HG03439 (cell line): ENCODE measurements at regions not wholly inside any gene's neighbourhood (a gene's known extent, or its start where the extent isn't known, plus 50 kb on each side); places are given as distances from the start of the nearest gene placed in this dataset.

Source experiments
- ATAC-seq: cut with Tn5 transposase; IDR thresholded peaks from one replicate; pipeline ENCODE4 v1.9.1; 2021; ENCODE audit warnings: mild to moderate bottlenecking, moderate library complexity; ENCODE audit not compliant: unreplicated experiment

DNA sequence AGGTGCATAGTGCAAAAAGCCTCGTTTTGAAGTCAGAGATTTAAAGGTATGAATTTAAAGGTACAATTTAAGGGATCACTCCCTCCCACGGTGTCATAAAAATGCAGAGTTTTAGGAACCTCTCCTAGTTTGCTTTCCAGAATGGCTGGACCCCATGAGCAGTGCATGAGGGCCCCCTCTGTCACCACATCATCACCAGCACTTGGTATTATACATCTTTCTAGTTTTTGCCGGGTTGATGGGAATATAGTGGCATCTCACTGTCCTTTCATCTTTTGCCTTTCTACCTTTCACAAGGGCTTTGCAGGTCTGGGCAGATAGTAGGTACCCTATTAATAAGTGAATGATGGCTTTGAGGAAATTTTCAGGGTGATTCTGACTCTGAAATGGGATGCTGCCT, 103.6 kb upstream of the AGBL1 start:
- ATAC-seq: no peak

DNA sequence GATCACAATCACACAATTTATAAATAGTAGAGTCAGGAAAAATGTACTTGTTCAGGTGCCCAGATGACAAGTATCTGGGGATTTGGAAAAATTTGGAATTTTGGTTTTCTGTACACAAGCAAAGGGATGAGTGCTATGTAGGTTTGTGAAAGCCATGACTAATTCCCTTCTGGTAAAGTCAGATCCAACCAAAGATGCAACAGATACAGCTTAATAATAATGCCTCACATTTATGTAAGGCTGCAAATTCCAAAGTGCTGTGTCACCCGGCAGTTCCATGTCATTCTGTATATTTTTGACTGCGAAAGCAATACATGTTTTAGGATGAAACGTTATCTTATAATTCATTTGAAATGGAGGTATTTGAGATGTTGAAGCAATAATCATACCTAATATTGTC, 102.7 kb upstream of the AGBL1 start:
- ATAC-seq: no peak

DNA sequence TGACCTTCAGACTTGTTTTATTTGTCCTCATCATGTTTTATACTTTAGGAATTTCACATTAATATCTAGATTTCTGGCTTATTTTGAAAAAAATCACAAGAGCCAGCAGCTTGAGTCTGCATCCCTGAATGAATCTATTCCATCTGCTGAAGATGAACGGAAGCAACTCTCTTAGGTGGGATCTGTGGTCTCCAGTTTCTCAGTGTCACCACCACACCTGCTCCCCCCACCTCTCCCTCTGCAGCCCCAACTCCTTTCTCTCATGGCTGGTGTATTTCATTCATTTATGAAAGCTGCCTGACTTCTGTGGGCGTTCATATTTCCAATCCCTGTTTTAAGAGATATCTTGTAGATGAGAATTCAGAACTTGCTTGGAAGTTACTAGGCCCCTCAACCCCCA, 102.1 kb upstream of the AGBL1 start:
- ATAC-seq: no peak

DNA sequence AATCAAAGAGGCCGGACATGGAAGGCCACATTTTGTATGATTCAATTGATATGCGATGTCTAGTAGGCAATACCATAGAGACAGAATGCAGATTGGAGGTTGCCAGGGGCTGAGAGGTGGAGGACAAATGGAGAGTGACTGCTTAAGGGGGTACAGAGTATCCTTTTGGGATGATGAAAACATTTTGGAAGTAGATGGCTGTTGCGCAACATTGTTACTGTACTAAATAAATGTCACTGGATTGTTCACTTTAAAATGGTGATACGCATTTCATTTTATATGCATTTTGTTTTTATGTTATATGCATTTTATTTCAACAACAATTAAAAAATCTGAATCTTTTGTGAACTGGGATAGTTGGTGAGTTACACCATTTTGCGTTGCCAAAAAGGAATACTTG, 99.7 kb upstream of the AGBL1 start:
- no peak for ATAC-seq

DNA sequence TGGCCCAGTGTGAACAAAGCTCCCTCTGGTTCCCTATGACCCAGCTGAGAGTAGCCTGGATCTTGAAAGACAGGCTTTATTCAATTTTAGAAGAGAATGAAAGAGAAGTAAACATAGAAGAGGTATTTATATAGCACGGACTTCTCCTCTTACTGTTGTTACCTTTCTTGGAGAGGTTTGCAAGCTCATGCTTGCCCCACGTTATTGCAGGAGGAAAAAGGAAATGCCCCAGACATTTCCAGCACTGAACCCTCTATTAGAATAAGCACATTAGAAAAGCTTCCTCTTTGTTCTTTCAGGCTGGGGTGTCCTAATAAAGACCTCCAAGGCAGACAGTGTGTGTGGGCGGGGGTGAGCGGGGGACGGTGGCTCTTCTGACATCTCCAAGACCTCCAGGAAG, 98.7 kb upstream of the AGBL1 start:
- no peak for ATAC-seq

DNA sequence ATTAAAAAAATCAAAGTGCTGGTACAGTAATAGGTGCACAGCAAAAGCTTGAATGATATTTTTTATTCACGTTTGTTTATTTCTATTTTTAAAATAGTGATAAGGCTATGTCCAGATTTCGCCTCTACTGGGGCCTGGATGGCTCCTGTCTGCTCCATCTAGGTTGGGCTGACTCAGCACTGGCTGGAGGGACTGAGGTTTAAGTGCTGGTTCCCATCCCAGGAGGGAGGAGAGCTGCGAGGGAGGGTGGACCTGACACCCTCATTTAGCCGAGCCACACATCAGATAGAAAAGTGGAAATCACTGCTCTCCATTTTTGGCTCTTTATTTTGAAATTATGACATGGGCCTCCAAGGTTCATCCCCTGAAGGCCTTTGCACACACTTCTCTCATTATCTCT, 95.4 kb upstream of the AGBL1 start:
- ATAC-seq: no peak

DNA sequence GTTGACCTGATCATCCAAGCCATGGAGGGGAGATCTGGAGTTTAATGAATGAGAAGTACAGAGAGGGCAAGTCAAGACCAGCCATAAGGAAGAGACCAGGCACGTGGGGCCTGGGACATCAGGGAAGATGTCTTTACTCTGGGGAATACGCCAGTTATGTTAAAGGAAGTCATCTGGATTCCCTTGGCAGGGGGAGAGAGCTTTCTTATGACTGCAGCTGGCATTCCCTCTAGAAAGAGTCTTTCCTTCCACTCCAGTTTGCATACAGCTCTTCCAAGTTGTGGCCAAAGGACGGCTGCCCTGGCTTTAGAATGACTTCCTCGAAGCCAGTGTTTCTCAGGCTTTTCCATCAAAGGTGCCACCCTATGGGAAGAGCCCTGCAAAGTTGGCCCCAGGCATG, 93.6 kb upstream of the AGBL1 start:
- no peak for ATAC-seq

DNA sequence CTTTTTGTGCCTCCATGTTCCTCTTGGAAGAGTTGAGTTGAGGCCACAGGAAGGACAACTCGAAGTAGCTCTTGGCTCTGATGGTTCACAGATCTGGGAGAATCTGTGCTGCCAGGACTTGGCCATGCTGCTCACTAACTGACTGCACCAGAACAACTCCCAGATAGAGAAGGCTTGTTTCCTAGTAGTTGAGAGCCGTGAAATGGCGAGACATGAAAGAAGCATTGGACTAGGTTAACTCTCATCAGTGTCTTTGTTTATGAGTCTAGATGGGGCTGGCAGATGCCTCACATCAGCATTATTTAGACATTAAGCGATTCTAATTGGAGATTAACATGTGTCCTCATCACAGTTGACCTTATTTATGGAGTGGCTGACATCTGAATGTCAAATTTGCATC, 92.9 kb upstream of the AGBL1 start:
- no peak for ATAC-seq

DNA sequence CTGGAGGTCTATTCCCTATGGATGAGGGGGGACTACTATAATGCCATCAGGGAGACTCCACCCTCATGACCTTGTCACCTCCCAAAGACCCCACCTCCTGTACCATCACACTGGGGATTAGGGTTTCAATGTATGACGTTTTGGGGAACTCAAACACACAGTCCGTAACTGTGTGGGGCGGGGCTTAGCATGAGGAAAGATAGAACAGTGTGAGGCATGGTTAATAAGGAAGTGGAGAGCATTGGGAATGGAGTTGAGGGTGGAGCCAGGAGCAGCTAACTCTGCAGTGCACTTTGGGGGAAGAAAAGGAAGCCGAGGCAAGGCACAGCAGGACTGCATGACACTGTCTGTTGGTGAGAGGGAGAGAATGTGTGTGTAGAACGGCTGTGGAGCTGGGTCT, 90.9 kb upstream of the AGBL1 start:
- ATAC-seq: no peak

DNA sequence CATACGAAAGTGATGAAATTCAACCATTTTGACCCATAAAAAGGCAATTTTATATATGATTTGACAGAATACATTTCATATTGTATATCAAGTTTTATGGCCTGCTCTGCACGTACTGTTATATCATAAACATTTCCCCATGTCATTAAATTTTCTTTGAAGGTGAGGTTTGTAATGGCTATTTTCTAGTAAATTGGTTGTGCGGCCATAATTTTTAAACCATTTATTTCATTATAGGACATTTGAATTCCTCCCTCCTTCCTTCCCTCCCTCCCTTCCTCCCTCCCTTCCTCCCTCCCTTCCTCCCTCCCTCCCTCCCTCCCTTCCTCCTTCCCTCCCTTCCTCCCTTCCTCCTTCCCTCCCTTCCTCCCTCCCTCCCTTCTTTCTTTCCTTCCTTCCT, 87.4 kb upstream of the AGBL1 start:
- ATAC-seq: no peak

DNA sequence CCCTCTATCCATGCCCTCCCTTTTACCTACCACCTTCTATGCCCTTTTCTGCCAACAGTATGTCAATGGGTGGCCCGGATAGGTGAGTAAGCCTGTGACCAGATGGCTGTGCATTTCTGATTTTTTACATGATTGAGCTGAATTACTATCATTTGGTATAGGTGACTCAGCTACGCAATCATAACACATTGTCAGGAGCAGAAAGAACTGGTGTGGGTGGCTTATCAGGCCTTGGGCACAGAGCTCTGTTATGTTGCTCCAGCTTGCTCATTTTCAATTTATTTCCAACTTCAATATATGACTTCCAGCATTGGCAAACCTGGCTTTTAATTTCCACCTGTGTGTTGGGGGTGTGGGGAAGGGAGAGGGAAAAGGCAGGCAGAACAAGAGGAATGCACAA, 86.6 kb upstream of the AGBL1 start:
- ATAC-seq: no peak

DNA sequence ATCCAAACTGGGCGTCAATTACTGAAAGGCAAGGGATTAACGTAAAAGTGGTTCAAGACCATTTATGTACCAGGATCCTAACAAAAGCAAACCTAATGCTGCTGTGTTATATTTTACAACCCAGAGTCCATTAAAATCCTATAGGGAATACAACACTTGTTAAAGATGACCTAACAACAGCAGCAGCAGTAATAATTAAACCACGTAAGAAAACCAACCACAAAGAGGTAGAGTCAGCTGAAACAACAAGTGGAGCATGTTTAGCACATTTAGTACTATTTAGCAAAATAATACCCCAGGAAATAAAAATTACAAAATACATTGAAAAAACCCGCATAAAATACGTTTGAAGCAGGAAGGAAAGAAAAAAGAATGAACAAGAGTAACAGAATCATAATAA, 82.1 kb upstream of the AGBL1 start:
- ATAC-seq: no peak

DNA sequence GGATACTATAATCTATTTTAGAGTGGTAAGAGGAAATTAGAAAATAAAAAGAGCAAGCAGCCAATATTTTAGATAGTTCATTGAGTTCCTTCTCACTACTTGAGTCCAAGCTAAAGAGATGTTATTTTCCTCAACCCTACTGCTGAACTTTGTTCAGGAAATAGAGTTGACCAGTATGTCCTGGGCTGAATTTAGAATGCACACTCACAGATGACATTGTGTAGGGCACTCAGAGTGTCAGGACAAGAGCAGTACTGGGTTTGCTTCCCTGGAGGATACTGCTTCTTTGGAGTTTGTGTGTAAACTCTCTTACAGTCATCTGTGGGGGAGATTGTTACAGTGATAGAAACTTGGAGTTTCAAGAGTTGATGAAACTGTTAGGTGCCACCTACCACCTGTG, 80.0 kb upstream of the AGBL1 start:
- ATAC-seq: no peak

DNA sequence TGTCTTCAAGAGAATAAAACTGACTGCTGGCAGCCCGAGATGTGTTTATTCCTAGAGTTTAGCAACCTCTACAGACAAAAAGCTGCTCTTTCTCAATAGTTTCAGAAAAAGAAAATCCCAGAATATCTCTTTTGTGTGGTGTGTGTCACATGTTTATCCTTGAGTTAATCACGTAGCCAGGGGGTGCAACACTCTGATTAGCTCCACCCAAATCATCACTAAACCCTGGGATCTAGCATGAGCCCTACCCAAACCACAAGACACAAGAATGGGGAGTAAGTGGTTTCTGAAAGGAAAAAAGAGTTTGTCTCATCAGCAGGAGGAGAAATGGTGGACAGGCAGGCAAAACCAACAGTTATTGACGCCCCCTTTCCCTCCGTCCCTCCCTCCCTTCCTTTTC, 78.5 kb upstream of the AGBL1 start:
- ATAC-seq: no peak

DNA sequence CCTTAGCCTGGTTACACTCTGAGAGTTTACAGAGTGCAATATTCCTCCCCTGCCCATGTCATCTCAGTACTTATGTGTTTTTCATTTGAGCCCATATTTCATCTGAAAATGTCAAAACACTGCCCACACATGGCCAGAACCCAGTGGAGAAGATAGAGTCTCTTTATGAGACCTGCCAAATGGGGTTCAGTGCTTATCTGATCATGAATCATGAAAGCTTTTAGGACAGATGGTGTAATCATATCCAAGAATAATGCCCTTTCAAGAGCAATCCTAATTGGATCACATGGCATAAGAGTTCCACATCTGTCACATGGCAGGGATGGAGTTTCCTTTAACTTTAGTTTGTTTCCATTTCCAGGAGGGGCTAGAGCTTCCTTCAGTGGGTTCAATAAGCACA, 77.2 kb upstream of the AGBL1 start:
- ATAC-seq: no peak

DNA sequence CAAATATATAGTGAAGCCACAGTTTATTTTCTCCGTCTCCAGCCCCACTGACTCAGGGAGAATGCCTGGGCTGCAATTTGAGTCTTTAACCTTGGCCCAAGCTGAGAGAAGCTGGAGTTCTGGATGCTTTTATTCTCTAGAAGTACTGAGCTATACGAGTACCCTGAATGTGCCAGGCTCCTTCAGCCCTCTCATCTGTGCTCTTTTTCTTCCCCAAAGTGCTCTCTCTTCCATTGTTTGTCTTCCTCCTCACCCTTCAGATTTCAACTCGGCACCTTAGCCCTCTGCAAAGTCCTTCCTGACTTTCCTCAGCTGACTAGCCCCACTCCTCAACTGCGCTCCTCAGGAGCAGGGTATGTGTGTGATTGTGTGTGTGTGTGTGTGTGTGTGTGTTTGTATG, 75.6 kb upstream of the AGBL1 start:
- no peak for ATAC-seq

DNA sequence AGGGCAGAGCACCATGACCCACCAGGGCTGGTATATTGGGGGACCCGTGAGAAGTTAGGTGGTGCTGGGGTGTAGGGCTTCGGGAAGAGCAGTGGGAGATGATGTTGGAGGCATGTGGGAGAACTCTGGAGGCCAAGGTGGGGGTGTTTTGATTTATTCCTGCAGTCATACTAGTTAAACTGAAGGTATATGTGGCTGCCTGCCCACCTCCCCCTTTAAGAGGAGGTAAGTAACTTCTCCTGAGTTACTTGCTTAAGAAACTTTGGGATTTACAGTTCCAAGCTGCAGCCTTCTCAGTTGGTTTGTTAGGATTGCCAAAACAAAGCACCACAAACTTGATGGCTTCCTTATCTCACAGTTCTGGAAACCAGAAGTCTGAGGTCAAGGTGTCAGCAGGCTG, 73.1 kb upstream of the AGBL1 start:
- no peak for ATAC-seq

DNA sequence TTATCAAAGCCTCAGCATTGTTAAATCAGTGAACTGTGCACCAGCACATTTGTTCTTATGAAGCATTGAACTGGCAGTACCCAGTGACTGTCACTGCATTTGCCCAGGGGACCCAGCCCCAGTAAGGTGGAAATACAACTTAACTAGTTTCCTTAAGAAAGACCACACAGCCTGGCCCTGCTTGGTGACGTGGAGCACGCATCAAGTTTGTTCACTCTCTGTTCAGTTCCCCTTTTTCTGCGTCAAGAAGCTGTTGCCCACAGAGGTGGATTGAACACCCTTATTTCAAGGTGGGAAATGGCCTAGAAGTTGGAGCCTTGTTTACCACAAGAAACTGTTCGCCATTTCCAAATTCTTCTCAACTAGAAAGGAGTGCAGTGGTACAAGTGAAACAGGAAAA, 69.9 kb upstream of the AGBL1 start:
- ATAC-seq: no peak

DNA sequence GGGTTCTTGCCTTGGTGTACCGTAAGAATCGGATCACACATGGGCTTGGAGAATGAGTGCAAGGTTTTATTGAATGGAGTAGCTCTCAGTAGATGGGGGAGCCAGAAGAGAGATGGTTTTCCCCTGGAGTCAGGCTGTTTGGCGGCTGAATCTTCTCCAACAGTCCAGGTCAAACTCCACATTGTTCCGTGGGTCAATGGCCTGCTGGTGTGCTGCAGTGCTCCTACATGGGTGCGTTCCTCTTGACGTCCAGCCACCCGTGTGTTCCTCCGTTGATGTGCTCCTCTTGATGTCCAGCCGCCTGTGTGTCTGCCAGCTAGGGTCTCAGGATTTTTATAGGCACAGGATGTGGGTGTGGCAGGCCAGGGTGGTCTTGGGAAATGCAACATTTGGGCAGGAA, 69.3 kb upstream of the AGBL1 start:
- ATAC-seq: no peak

DNA sequence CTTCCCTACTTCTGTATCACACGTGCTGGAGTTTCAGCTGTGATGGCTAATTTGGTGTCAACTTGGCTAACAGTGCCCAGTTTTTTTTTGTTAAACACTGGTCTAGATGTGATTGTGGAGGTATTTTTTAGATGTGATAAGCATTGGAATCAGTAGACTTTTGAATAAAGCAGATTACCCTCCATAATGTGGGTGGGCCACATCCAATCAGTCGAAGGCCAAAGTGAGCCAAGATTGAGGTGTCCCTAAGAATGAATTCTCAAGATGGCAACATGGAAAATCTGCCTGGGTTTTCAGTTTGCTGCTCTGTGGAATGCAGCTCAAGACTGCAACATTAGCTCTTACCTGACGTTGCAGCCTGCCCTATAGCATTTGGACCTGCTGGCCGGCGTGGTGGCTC, 68.8 kb upstream of the AGBL1 start:
- ATAC-seq: no peak

DNA sequence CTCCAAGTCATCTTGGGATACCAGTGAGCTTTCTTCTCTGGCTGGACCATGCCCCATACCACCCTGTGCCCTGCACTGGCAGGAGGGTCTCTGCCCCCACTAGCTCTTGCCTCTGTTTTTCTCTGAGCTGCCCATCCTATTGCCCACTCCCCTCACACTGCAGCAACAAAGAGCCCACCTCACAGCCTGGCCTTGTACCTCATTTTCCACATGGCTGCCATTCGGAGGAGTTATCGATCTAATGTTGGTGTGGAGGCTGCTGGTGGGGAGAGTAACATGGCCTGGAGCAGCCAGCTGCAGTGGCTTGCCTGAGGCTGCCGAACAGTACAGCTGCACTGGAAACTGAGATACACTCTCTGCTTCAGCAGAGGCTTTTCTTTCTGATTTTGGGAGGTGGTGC, 65.7 kb upstream of the AGBL1 start:
- no peak for ATAC-seq

DNA sequence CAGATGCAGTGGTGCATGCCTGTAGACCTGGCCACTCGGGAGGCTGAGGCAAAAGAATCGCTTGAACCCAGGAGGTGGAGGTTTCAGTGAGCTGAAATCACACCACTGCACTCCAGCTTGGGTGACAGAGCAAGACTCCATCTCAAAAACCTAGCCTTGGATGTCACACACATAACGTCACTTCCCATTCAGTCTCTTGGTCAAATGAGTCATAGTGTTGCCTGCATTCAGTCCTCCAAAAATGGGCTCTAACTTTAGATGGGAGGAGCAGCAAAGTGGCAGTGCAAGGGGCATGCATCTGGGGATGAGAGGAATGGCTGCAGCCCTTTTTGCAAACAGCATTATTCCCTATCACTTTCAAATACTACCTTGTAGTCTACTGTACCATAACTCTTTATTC, 62.9 kb upstream of the AGBL1 start:
- ATAC-seq: no peak

DNA sequence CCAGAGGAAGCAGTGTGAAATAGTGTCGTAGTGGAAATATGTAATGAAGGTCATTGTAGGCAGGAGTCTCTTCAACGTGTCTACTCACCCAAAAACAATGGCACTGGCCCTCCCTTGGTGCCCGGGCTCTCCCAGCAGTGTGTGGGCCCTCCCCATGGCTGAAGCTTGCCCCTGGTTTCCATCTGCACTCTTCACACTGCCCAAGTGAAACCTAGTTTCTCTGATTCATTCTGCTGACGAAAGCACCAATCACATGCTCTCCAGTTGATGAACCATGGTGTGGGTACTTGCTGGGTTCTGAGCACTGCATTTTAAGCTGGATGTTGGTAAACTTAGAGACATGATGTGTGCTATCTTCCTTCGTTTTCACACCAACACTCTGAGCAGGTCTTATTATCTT, 61.0 kb upstream of the AGBL1 start:
- no peak for ATAC-seq
